ENCODE measurements at regions not wholly inside any gene's neighbourhood (a gene's known extent, or its start where the extent isn't known, plus 50 kb on each side); places are given as distances from the start of the nearest gene placed in this dataset.

- no peak for TF ChIP-seq CTCF (IDR thresholded peaks at IDR 0.05; ENCODE audit: unreplicated experiment)
- no peaks in the 10 kb centered on the region for H3K27me3 Mint-ChIP-seq (ENCODE audit: insufficient read depth, unreplicated experiment)
- no peak overlapping the region for H3K27ac Mint-ChIP-seq (ENCODE audit: low read depth, unreplicated experiment)
- no peak for DNase-seq (ENCODE audit: unreplicated experiment)
- ChIA-PET POLR2A (no interaction called here), CTCF (no interaction called here)
- BruUV-seq (replicated peaks) = no TSS peak
- intact Hi-C loops (cut with micrococcal nuclease) = no loop called here
- H3K9me3 Mint-ChIP-seq (ENCODE audit: unreplicated experiment) = no peaks in the 10 kb centered on the region
- no peaks in the 10 kb centered on the region for H3K36me3 Mint-ChIP-seq (ENCODE audit: insufficient read depth, unreplicated experiment)
- no peaks in the 10 kb centered on the region for H3K4me1 Mint-ChIP-seq (ENCODE audit: insufficient read depth, unreplicated experiment)
- no peak overlapping the region for H3K4me3 Mint-ChIP-seq (ENCODE audit: unreplicated experiment)
Measured at GRCh38 chr12:91610561-91610960, 427.9 kb upstream of the DCN start.

GRCh38 chr12:91609283-91609682, 426.7 kb upstream of the DCN start:
- no peak for DNase-seq (ENCODE audit: unreplicated experiment)
- Mint-ChIP-seq H3K27me3 (ENCODE audit: insufficient read depth, unreplicated experiment) (no peaks in the 10 kb centered on the region), H3K9me3 (ENCODE audit: unreplicated experiment) (no peaks in the 10 kb centered on the region), H3K36me3 (ENCODE audit: insufficient read depth, unreplicated experiment) (no peaks in the 10 kb centered on the region), H3K27ac (ENCODE audit: low read depth, unreplicated experiment) (no peak overlapping the region), H3K4me1 (ENCODE audit: insufficient read depth, unreplicated experiment) (peaks cover 7% of the 10 kb centered on the region), H3K4me3 (ENCODE audit: unreplicated experiment) (no peak overlapping the region)
- no peak for TF ChIP-seq CTCF (IDR thresholded peaks at IDR 0.05; ENCODE audit: unreplicated experiment)
- ChIA-PET CTCF (no interaction called here), POLR2A (interaction anchor here (0.7 kb wide), 1 partner anchor 222 kb away, joined by 4 read pairs; no protein-coding TSS in a partner anchor)
- intact Hi-C loops (cut with micrococcal nuclease) = no loop called here
- no TSS peak for BruUV-seq (replicated peaks)

- H3K4me1 Mint-ChIP-seq (ENCODE audit: insufficient read depth, unreplicated experiment) = peaks cover 7% of the 10 kb centered on the region
- H3K4me3 Mint-ChIP-seq (ENCODE audit: unreplicated experiment) = no peak overlapping the region
- H3K9me3 Mint-ChIP-seq (ENCODE audit: unreplicated experiment) = no peaks in the 10 kb centered on the region
- intact Hi-C loops (cut with micrococcal nuclease) = no loop called here
- CTCF ChIA-PET = no interaction called here
- no peak for TF ChIP-seq CTCF (IDR thresholded peaks at IDR 0.05; ENCODE audit: unreplicated experiment)
- H3K36me3 Mint-ChIP-seq (ENCODE audit: insufficient read depth, unreplicated experiment) = no peaks in the 10 kb centered on the region
- POLR2A ChIA-PET = interaction anchor here (0.7 kb wide), 1 partner anchor 221 kb away, joined by 4 read pairs; no protein-coding TSS in a partner anchor
- H3K27me3 Mint-ChIP-seq (ENCODE audit: insufficient read depth, unreplicated experiment) = no peaks in the 10 kb centered on the region
- DNase-seq (ENCODE audit: unreplicated experiment) = no peak
- no TSS peak for BruUV-seq (replicated peaks)
- H3K27ac Mint-ChIP-seq (ENCODE audit: low read depth, unreplicated experiment) = no peak overlapping the region
Measured at GRCh38 chr12:91608542-91608941, 425.9 kb upstream of the DCN start.

- no peak for TF ChIP-seq CTCF (IDR thresholded peaks at IDR 0.05; ENCODE audit: unreplicated experiment)
- H3K27ac Mint-ChIP-seq (ENCODE audit: low read depth, unreplicated experiment) = no peak overlapping the region
- no peaks in the 10 kb centered on the region for H3K9me3 Mint-ChIP-seq (ENCODE audit: unreplicated experiment)
- H3K4me1 Mint-ChIP-seq (ENCODE audit: insufficient read depth, unreplicated experiment) = peaks cover 16% of the 10 kb centered on the region
- no peaks in the 10 kb centered on the region for H3K27me3 Mint-ChIP-seq (ENCODE audit: insufficient read depth, unreplicated experiment)
- no peaks in the 10 kb centered on the region for H3K36me3 Mint-ChIP-seq (ENCODE audit: insufficient read depth, unreplicated experiment)
- POLR2A ChIA-PET = interaction anchor here (1.2 to 1.5 kb wide), 2 partner anchors 14 to 21 kb away, joined by 3 to 4 read pairs; no protein-coding TSS in a partner anchor
- CTCF ChIA-PET = interaction anchor here (0.6 kb wide), 1 partner anchor 22 kb away, joined by 4 read pairs; no protein-coding TSS in a partner anchor
- intact Hi-C loops (cut with micrococcal nuclease) = no loop called here
- no peak overlapping the region for H3K4me3 Mint-ChIP-seq (ENCODE audit: unreplicated experiment)
- DNase-seq (ENCODE audit: unreplicated experiment) = no peak
- no TSS peak for BruUV-seq (replicated peaks)
Measured at GRCh38 chr12:91606662-91607377, 424.2 kb upstream of the DCN start.

Measured in MCF 10A (cell line).